Body of pancreas (tissue), 4 donors: ENCODE measurements at regions not wholly inside any gene's neighbourhood (a gene's known extent, or its start where the extent isn't known, plus 50 kb on each side); places are given as distances from the start of the nearest gene placed in this dataset.
A peak's percentile ranks its signal among the peaks of the same experiment; 100 is the strongest.

ENCODE experiments used
- ATAC-seq: fragments of 150-250 bp; one replicate; pipeline ENCODE4 v1.9.1; 2016
- DNase-seq, 4 donors: peaks; one replicate each; pipeline ENCODE4 v3.0.0-alpha.2; 2019
- H3K27ac ChIP-seq, 4 donors: fragments of 200-600 bp; sonication (generic); 1 replicate in 3 of 4; 2 replicates in 1 of 4; pipeline versions ENCODE4 v1.5.1 to v1.6.1; 2016 to 2019; ENCODE audit warnings: mild to moderate bottlenecking in 1 of 4, mixed read lengths in 1 of 4, moderate library complexity in 1 of 4
- H3K27me3 ChIP-seq, 2 donors: fragments of 200-600 bp; sonication (generic); one replicate each; pipeline ENCODE4 v1.6.0; 2016; ENCODE audit warnings: mild to moderate bottlenecking in 1 of 2
- H3K36me3 ChIP-seq, 2 donors: fragments of 200-600 bp; sonication (generic); replicated peaks in 1 of 2; 2 replicates each; pipeline ENCODE4 v1.5.1; 2016; ENCODE audit warnings: low read depth in 2 of 2; ENCODE audit not compliant: insufficient read depth in 1 of 2
- H3K4me1 ChIP-seq: fragments of 200-600 bp; sonication (generic); one replicate; pipeline ENCODE4 v1.6.0; 2016
- H3K4me3 ChIP-seq, 2 donors: fragments of 200-600 bp; sonication (generic); 1 replicate in 1 of 2; 2 replicates in 1 of 2; pipeline ENCODE4 v1.5.1; 2016 to 2019
- H3K9me3 ChIP-seq, 3 donors: fragments of 200-600 bp; sonication (generic); 1 replicate in 2 of 3; 2 replicates in 1 of 3; pipeline ENCODE4 v1.5.1; 2016
- POLR2A ChIP-seq, 3 donors: fragments of 450-650 bp; IDR thresholded peaks; one replicate each; pipeline ENCODE4 v1.6.1; 2016; ENCODE audit warnings: antibody characterized with exemption in 3 of 3, mild to moderate bottlenecking in 2 of 3
- WGBS, 2 donors: methylation state at CpG; one replicate each; pipeline ENCODE4 v1.1.5; 2017; 5-methylcytosine and 5-hydroxymethylcytosine counted together
- intact Hi-C: fragments of 100-400 bp; cut with DNase I; formaldehyde crosslinking; loops from one replicate; pipeline ENCODE4 v1.15.1; 2023
- TF ChIP-seq, protein P1 (sequence below), 7 experiments: fragments of 450-650 bp in 4 of 7; fragments of 200-600 bp in 3 of 7; sonication (generic) in 3 of 7; IDR thresholded peaks; one replicate each; pipeline ENCODE4 v1.5.1; 2016 to 2019; ENCODE audit warnings: antibody characterized with exemption in 7 of 7

DNA sequence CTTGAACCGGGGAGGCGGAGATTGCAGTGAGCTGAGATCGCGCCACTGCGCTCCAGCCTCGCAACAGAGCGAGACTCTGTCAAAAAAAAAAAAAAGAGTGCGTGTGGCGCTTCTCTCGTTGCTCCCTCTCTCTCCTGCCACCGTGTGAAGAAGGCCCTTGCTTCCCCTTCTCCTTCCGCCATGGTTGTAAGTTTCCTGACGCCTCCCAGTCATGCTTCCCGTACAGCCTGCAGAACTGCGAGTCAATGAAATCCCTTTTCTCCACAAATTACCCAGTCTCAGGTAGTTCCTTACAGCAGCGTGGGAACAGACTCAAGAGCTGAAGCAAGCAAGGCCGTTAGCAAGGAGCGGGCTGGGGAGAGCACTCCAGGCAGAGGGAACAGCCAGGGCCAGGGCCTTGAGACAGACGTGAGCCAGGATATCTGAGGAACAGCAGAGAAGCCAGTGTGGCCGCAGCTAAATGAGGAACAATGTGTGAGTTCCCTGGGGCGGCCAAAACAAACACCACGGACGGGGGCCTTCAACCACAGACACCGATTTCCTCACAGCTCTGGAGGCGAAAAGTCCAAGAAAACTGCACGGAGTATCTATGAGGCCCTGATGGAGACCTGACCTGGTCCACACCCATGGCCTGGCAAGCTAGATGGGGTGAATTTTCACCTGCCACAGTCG, 54.2 kb upstream of the ETS2 start:
- Histone ChIP-seq H3K36me3 (no peaks in the 10 kb centered on the region), H3K27me3 (no peaks in the 10 kb centered on the region), H3K9me3 (no peaks in the 10 kb centered on the region), H3K4me3 (no peak overlapping the region), H3K4me1 (peaks cover 5% of the 10 kb centered on the region), H3K27ac (peak overlapping the region in 1 of 4 donors; percentile 26)
- WGBS, 2 donors: 59 to 86% methylated on average over 27 of the region's 27 CpGs
- intact Hi-C loops: no loop called here
- ATAC-seq (no peak), DNase-seq (peak in 1 of 4 donors; percentile 68)
- no peak for TF ChIP-seq POLR2A (IDR thresholded peaks at IDR 0.05)
- TF ChIP-seq, protein P1, sequence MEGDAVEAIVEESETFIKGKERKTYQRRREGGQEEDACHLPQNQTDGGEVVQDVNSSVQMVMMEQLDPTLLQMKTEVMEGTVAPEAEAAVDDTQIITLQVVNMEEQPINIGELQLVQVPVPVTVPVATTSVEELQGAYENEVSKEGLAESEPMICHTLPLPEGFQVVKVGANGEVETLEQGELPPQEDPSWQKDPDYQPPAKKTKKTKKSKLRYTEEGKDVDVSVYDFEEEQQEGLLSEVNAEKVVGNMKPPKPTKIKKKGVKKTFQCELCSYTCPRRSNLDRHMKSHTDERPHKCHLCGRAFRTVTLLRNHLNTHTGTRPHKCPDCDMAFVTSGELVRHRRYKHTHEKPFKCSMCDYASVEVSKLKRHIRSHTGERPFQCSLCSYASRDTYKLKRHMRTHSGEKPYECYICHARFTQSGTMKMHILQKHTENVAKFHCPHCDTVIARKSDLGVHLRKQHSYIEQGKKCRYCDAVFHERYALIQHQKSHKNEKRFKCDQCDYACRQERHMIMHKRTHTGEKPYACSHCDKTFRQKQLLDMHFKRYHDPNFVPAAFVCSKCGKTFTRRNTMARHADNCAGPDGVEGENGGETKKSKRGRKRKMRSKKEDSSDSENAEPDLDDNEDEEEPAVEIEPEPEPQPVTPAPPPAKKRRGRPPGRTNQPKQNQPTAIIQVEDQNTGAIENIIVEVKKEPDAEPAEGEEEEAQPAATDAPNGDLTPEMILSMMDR (IDR thresholded peaks at IDR 0.05): no peak

DNA sequence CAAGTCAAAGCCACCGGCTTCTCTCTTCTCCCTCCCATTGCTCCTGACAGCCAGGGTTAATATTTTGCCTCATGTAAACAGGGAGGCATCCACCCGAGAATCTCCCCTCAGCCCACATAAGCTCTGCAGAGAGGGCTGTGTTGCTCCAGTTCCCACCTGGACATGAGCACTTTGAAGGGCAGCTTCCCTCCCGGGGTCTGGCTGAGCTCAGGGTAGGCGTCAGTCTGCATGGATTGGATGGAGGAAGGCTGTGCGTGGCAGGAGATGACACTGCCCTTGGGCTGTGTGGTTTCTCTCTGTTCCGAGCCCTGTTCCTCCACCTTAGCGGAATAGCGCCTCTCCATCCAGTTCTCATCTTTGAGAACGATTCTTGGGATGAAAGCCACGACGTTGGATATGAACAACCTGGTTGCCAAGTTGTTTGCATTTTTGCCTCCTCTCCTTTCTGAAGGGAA, 53.7 kb upstream of the ETS2 start:
- Histone ChIP-seq H3K27ac (peak overlapping the region in 1 of 4 donors; percentile 26), H3K9me3 (no peaks in the 10 kb centered on the region), H3K27me3 (no peaks in the 10 kb centered on the region), H3K36me3 (no peaks in the 10 kb centered on the region), H3K4me3 (no peak overlapping the region), H3K4me1 (peaks cover 5% of the 10 kb centered on the region)
- ATAC-seq (no peak), DNase-seq (no peak)
- WGBS, 2 donors: 50 to 57% methylated on average over 11 of the region's 11 CpGs
- intact Hi-C loops: no loop called here
- TF ChIP-seq POLR2A (IDR thresholded peaks at IDR 0.05): no peak
- TF ChIP-seq, protein P1 (IDR thresholded peaks at IDR 0.05): no peak

DNA sequence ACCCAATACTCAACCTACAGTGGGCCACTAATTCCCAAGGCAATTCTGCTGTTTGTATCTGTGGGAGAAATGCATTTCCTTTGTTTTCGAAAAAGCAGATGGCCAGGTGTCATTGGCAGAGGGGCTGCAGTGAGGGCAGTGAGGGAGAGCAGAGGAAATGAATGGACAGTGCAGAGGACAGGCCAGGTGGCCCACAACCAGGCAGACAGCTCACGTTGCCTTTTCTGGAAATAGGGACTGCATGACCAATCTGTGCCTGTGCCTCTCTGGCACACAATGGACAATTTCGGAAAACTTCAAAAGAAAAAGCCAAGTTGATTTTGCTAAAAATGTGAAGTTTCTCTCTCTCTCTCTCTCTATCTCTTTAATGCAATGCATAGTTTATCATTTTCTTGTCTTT, 52.6 kb upstream of the ETS2 start:
- ATAC-seq (no peak), DNase-seq (no peak)
- 57 to 63% methylated on average over 3 of the region's 3 CpGs for WGBS, 2 donors
- H3K27me3 ChIP-seq: no peaks in the 10 kb centered on the region
- no peaks in the 10 kb centered on the region for H3K36me3 ChIP-seq
- H3K27ac ChIP-seq: no peak overlapping the region
- TF ChIP-seq POLR2A (IDR thresholded peaks at IDR 0.05): no peak
- TF ChIP-seq, protein P1 (IDR thresholded peaks at IDR 0.05): no peak
- peaks cover 5% of the 10 kb centered on the region for H3K4me1 ChIP-seq
- no peaks in the 10 kb centered on the region for H3K9me3 ChIP-seq
- intact Hi-C loops: no loop called here
- no peak overlapping the region for H3K4me3 ChIP-seq

DNA sequence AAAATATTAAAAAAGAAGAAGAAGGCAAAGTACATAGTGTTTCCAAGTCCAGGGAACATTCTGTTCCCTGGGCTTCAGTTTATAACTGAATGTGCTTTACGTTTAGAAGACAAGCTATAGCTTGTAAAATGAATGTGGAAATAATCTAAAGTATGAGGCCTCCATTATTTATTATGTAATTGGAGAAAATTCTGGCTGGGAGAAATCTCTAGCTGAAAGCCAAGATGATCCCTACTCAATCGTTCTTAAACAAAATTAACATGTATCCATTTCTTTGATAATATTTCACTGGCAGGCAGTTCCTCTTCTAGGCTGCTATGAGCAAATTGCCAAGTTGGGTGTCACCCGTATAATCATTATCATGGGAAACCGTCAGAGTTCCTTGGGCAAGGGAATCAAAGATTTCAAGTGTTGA, 52.2 kb upstream of the ETS2 start:
- intact Hi-C loops: no loop called here
- Histone ChIP-seq H3K36me3 (no peaks in the 10 kb centered on the region), H3K4me3 (no peak overlapping the region), H3K4me1 (peaks cover 6% of the 10 kb centered on the region), H3K27ac (no peak overlapping the region), H3K9me3 (no peaks in the 10 kb centered on the region), H3K27me3 (no peaks in the 10 kb centered on the region)
- DNase-seq (no peak), ATAC-seq (no peak)
- WGBS, 2 donors: 29 to 40% methylated on average over 4 of the region's 4 CpGs
- no peak for TF ChIP-seq POLR2A (IDR thresholded peaks at IDR 0.05)
- TF ChIP-seq, protein P1 (IDR thresholded peaks at IDR 0.05): no peak
